Endothelial cell (in vitro differentiated cells): ENCODE measurements at regions not wholly inside any gene's neighbourhood (a gene's known extent, or its start where the extent isn't known, plus 50 kb on each side); places are given as distances from the start of the nearest gene placed in this dataset.

Source experiments
- DNase-seq: peaks from one replicate; pipeline ENCODE4 v3.0.0; 2021; ENCODE audit warnings: low spot score
- H3K27ac Mint-ChIP-seq: one replicate; pipeline ENCODE4 v1.8.0; 2021; ENCODE audit warnings: mixed read lengths, inconsistent platforms; ENCODE audit not compliant: unreplicated experiment
- H3K27me3 Mint-ChIP-seq: one replicate; pipeline ENCODE4 v1.8.0; 2021; ENCODE audit warnings: mild to moderate bottlenecking, moderate library complexity, mixed read lengths, inconsistent platforms; ENCODE audit not compliant: unreplicated experiment
- H3K36me3 Mint-ChIP-seq: one replicate; pipeline ENCODE4 v1.8.0; 2021; ENCODE audit warnings: mild to moderate bottlenecking, low read depth, mixed read lengths, inconsistent platforms; ENCODE audit not compliant: unreplicated experiment
- H3K4me1 Mint-ChIP-seq: one replicate; pipeline ENCODE4 v1.8.0; 2021; ENCODE audit warnings: mild to moderate bottlenecking, mixed read lengths, inconsistent platforms; ENCODE audit not compliant: unreplicated experiment
- H3K4me3 Mint-ChIP-seq: one replicate; pipeline ENCODE4 v1.8.0; 2021; ENCODE audit warnings: mild to moderate bottlenecking, mixed read lengths, inconsistent platforms; ENCODE audit not compliant: unreplicated experiment
- H3K9me3 Mint-ChIP-seq: one replicate; pipeline ENCODE4 v1.8.0; 2021; ENCODE audit warnings: mixed read lengths, inconsistent platforms; ENCODE audit not compliant: unreplicated experiment
- CTCF ChIP-seq: fragments of 200-600 bp; sonication (generic); IDR thresholded peaks from one replicate; pipeline ENCODE4 v1.5.0; 2021; ENCODE audit warnings: antibody characterized with exemption; ENCODE audit not compliant: unreplicated experiment

GRCh38 chr11:134850566-134850965, 438.5 kb upstream of the B3GAT1 start:
- no peak overlapping the region for H3K27ac Mint-ChIP-seq
- no peak overlapping the region for H3K4me3 Mint-ChIP-seq
- H3K27me3 Mint-ChIP-seq, result peaks cover 2% of the 10 kb centered on the region
- DNase-seq, result no peak
- H3K4me1 Mint-ChIP-seq, result no peaks in the 10 kb centered on the region
- no peaks in the 10 kb centered on the region for H3K36me3 Mint-ChIP-seq
- TF ChIP-seq CTCF, result no peak
- H3K9me3 Mint-ChIP-seq, result no peaks in the 10 kb centered on the region

- H3K27ac Mint-ChIP-seq, result no peak overlapping the region
Measured at GRCh38 chr11:134849833-134850232, 437.8 kb upstream of the B3GAT1 start.

GRCh38 chr11:134847083-134847715, 435.2 kb upstream of the B3GAT1 start:
- H3K27ac Mint-ChIP-seq, result no peak overlapping the region
- H3K36me3 Mint-ChIP-seq, result no peaks in the 10 kb centered on the region
- no peak for DNase-seq
- no peaks in the 10 kb centered on the region for H3K9me3 Mint-ChIP-seq
- TF ChIP-seq CTCF, result no peak
- H3K27me3 Mint-ChIP-seq, result peaks cover 6% of the 10 kb centered on the region
- H3K4me1 Mint-ChIP-seq, result no peaks in the 10 kb centered on the region
- no peak overlapping the region for H3K4me3 Mint-ChIP-seq

More at GRCh38 chr11:134849833-134850232, 437.8 kb upstream of the B3GAT1 start:
- TF ChIP-seq CTCF, result no peak
- DNase-seq, result no peak
- Mint-ChIP-seq H3K4me1 (no peaks in the 10 kb centered on the region), H3K36me3 (no peaks in the 10 kb centered on the region), H3K9me3 (no peaks in the 10 kb centered on the region), H3K4me3 (no peak overlapping the region), H3K27me3 (peaks cover 2% of the 10 kb centered on the region)

GRCh38 chr11:134846328-134847082, 434.5 kb upstream of the B3GAT1 start:
- Mint-ChIP-seq H3K9me3 (no peaks in the 10 kb centered on the region), H3K4me3 (no peak overlapping the region), H3K4me1 (no peaks in the 10 kb centered on the region), H3K27ac (no peak overlapping the region), H3K27me3 (peaks cover 6% of the 10 kb centered on the region), H3K36me3 (no peaks in the 10 kb centered on the region)
- DNase-seq, result no peak
- no peak for TF ChIP-seq CTCF
